ENCODE measurements at regions not wholly inside any gene's neighbourhood (a gene's known extent, or its start where the extent isn't known, plus 50 kb on each side); places are given as distances from the start of the nearest gene placed in this dataset.

DNA sequence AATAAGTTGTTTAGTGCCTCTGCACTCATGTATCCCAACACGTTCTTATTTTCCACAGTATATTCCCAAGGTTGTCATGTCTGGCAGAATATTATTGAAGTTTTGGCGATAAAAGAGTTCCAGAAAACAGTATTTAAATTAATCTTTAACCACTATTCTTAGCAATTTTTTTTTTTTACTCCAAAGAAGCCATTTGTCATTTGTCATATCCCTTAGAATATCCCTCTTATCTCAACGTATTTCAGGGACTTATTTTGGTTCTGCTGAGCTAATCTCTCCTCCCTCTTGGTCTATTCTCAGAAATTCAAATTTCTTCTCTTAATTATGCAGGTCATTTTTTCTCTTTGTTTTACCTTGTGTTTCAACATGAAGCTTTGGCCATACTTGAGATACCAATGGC is 643.4 kb downstream of the ANKRD7 start:
- TF ChIP-seq, protein P1, sequence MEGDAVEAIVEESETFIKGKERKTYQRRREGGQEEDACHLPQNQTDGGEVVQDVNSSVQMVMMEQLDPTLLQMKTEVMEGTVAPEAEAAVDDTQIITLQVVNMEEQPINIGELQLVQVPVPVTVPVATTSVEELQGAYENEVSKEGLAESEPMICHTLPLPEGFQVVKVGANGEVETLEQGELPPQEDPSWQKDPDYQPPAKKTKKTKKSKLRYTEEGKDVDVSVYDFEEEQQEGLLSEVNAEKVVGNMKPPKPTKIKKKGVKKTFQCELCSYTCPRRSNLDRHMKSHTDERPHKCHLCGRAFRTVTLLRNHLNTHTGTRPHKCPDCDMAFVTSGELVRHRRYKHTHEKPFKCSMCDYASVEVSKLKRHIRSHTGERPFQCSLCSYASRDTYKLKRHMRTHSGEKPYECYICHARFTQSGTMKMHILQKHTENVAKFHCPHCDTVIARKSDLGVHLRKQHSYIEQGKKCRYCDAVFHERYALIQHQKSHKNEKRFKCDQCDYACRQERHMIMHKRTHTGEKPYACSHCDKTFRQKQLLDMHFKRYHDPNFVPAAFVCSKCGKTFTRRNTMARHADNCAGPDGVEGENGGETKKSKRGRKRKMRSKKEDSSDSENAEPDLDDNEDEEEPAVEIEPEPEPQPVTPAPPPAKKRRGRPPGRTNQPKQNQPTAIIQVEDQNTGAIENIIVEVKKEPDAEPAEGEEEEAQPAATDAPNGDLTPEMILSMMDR (IDR thresholded peaks at IDR 0.05), result no peak
- TF ChIP-seq ZFX (IDR thresholded peaks at IDR 0.05; ENCODE audit: borderline replicate concordance), result no peak

Data from 22Rv1 (cell line).